D721Med (cell line): ENCODE measurements at regions not wholly inside any gene's neighbourhood (a gene's known extent, or its start where the extent isn't known, plus 50 kb on each side); places are given as distances from the start of the nearest gene placed in this dataset.
"Not testable (repeated sequence)": the region's sequence is repeated elsewhere in the genome, so short reads cannot be mapped to it uniquely, and the experiment has no call there.

Experiments used
- DNase-seq: peaks from one replicate; pipeline ENCODE4 v3.0.0; 2011; ENCODE audit warnings: low spot score; ENCODE audit not compliant: insufficient read length
- FAIRE-seq: peaks from 2 replicates; lab custom pipeline; 2011; peaks lifted over from hg19 to GRCh38; lab: Jason Lieb, UNC
- TF ChIP-seq, protein P1 (sequence below): IDR thresholded peaks from 2 replicates; pipeline ENCODE4 v1.5.1; 2012; ENCODE audit warnings: mild to moderate bottlenecking, control low read depth; ENCODE audit not compliant: insufficient read depth; ENCODE audit errors: missing control alignments

DNA sequence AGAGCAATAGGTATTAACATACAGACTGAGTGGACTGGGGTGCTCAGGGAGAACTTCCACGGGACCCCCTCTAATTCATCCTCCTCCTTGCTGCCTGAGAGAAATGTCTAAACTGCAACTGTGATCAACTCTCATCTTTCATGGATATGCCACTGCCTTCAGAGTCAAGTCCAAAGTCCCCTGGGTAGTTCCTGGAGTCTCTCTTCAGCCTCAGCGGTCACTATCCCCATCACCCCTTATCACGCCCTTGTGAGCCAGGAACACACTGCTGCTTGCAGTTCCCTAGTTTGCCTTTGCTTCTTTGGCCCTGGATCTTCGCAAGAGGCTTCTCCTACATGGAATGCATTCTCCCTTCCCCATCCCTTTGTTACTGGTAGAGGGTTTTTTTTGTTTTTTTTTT is 58.7 kb upstream of the AUTS2 start:
- FAIRE-seq (no peak), DNase-seq (no peak)
- TF ChIP-seq, protein P1, sequence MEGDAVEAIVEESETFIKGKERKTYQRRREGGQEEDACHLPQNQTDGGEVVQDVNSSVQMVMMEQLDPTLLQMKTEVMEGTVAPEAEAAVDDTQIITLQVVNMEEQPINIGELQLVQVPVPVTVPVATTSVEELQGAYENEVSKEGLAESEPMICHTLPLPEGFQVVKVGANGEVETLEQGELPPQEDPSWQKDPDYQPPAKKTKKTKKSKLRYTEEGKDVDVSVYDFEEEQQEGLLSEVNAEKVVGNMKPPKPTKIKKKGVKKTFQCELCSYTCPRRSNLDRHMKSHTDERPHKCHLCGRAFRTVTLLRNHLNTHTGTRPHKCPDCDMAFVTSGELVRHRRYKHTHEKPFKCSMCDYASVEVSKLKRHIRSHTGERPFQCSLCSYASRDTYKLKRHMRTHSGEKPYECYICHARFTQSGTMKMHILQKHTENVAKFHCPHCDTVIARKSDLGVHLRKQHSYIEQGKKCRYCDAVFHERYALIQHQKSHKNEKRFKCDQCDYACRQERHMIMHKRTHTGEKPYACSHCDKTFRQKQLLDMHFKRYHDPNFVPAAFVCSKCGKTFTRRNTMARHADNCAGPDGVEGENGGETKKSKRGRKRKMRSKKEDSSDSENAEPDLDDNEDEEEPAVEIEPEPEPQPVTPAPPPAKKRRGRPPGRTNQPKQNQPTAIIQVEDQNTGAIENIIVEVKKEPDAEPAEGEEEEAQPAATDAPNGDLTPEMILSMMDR = no peak

GRCh38 chr7:69540287-69540686 is 58.0 kb upstream of the AUTS2 start:
- TF ChIP-seq, protein P1 = no peak
- DNase-seq (no peak), FAIRE-seq (no peak)

DNA sequence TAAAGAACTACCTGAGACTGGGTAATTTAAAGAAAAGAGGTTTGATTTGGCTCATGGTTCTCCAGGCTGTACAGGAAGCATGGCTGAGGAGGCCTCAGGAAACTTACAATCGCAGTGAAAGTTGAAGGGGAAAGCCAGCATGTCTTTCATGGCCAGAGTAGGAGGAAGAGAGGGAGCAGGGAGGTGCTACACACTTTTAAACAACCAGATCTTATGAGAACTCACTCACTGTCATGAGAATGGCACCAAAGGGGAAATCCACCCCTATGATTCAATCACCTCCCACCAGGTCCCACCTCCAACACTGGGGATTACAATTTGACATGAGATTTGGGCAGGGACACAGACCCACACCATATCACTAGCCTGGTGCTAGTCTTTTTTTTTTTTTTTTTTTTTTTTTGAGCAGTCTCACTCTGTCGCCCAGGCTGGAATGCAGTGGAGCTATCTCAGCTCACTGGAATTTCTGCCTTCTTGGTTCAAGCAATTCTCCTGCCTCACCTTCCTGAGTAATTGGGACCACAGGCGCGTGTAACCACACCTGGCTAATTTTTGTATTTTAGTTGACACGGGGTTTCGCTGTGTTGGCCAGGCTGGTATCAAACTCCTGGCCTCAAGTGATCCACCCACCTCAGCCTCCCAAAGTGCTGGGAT is 56.4 kb upstream of the AUTS2 start:
- not testable (repeated sequence) for DNase-seq, FAIRE-seq

DNA sequence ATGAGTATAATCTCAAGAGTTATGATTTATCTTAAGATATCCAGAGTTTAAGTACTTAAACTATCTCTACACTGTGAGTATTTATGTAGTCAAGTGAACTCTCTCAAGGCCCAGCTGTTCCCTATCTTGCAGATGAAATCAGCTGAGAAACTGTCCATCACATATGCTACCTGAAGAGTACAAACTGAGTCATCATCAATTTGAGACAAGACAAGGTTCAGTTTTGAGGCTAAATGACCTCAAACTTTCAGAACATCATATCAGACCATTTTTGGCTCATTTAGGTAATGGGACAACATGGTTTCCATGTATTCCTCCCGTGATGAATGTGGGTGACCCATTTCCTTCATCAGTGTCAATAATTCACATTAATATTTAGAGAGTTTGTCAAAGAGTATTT is 53.1 kb upstream of the AUTS2 start:
- TF ChIP-seq, protein P1 = no peak
- FAIRE-seq = no peak
- no peak for DNase-seq
